22Rv1 (cell line): ENCODE measurements at regions not wholly inside any gene's neighbourhood (a gene's known extent, or its start where the extent isn't known, plus 50 kb on each side); places are given as distances from the start of the nearest gene placed in this dataset.

ENCODE experiments used
- H3K27ac ChIP-seq: fragments of 450-650 bp; 2 replicates; pipeline ENCODE4 v1.5.1; 2017
- ZFX ChIP-seq: fragments of 450-650 bp; IDR thresholded peaks from 2 replicates; pipeline ENCODE4 v1.6.1; 2017; ENCODE audit warnings: antibody characterized with exemption, borderline replicate concordance
- TF ChIP-seq, protein P1 (sequence below): fragments of 450-650 bp; IDR thresholded peaks from 2 replicates; pipeline ENCODE4 v1.5.1; 2017; ENCODE audit warnings: mild to moderate bottlenecking

DNA sequence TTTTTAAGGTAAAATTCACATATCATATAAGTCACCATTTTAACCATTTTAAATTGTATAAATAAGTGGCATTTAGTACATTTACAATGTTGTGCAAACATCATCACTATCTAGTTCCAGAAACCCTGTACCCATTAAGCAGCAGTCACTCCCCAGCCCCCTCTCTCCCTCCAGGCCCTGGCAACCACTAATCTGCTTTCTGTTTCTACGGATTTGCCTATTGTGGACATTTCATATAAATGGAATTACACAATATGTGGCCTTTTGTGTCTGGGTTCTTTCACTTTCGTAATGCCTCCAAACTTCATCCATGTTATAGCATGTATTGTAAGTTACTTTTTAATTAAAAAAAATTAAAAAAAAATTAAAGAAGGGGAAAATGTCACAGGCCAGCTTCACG lies 58.0 kb upstream of the RAB3GAP2 start:
- H3K27ac ChIP-seq = no peak overlapping the region
- TF ChIP-seq ZFX = no peak
- TF ChIP-seq, protein P1, sequence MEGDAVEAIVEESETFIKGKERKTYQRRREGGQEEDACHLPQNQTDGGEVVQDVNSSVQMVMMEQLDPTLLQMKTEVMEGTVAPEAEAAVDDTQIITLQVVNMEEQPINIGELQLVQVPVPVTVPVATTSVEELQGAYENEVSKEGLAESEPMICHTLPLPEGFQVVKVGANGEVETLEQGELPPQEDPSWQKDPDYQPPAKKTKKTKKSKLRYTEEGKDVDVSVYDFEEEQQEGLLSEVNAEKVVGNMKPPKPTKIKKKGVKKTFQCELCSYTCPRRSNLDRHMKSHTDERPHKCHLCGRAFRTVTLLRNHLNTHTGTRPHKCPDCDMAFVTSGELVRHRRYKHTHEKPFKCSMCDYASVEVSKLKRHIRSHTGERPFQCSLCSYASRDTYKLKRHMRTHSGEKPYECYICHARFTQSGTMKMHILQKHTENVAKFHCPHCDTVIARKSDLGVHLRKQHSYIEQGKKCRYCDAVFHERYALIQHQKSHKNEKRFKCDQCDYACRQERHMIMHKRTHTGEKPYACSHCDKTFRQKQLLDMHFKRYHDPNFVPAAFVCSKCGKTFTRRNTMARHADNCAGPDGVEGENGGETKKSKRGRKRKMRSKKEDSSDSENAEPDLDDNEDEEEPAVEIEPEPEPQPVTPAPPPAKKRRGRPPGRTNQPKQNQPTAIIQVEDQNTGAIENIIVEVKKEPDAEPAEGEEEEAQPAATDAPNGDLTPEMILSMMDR = no peak

DNA sequence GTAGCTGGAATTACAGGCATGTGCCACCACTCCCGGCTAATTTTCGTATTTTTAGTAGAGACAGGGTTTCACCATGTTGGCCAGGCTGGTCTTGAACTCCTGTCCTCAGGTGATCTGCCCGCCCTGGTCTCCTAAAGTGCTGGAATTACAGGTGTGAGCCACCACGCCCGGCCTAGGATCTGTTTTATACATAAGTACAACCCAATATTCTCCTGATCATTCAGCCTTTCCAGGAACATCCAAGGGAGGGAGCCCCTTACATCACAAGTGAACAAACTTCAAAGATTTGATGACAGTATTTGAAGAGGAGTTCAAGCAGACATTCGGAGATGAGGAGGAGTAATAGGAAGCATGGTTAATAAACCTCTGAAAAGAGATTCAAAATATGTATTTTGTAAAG lies 54.9 kb upstream of the RAB3GAP2 start:
- TF ChIP-seq ZFX = no peak
- TF ChIP-seq, protein P1 = no peak
- H3K27ac ChIP-seq = no peak overlapping the region

DNA sequence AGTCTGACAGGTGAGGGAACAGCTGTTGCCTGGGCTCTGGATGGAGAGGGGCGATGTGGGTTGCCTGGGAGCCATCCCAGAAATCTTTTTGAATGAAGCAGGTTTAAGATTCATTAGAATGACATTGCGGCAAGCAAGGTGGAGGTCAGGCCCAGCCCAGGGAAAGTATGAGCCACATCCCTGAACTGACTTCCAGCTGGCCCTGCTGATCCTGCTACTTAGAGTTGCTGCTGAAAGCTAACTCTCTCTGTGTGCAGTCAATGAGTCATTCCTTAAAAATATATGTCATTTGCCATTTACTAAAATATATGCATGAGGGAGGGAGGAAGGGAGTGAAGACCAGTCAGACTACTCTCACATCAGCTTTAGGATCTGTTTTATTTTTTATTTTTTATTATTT lies 54.3 kb upstream of the RAB3GAP2 start:
- no peak overlapping the region for H3K27ac ChIP-seq
- TF ChIP-seq ZFX = no peak
- TF ChIP-seq, protein P1 = no peak

DNA sequence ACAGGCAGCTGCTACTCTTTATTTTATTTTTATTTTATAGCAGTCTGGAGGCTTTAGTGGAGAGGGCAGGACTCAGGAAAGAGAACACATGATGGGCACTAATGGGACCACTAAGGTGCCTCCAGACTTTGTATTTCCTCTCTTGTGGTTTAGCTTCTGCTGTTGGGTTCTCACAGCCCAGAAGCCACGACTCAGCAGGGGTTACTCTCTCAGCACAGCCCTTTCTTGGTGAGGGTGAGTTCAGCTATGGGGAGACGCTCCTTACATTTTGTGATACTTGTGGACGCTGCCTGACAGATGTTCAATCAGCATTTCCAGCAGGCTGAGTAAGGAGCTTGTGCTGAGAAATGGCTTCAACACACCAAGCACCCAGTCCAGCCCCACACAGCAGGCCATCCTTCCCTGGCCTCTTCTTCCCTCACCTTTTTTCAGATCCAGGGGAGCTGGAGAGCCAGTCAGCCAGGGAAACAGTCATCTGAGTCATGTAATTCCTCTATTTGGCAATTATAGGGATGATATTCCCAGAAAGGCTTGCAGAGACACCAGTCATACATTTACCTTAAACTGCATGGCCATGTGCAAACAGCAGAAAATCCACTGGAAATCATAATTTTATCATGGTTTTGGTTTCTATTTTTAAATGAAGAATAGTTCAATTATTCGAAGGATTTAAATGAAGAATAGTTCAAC lies 53.2 kb upstream of the RAB3GAP2 start:
- no peak overlapping the region for H3K27ac ChIP-seq
- TF ChIP-seq, protein P1 = no peak
- TF ChIP-seq ZFX = no peak

DNA sequence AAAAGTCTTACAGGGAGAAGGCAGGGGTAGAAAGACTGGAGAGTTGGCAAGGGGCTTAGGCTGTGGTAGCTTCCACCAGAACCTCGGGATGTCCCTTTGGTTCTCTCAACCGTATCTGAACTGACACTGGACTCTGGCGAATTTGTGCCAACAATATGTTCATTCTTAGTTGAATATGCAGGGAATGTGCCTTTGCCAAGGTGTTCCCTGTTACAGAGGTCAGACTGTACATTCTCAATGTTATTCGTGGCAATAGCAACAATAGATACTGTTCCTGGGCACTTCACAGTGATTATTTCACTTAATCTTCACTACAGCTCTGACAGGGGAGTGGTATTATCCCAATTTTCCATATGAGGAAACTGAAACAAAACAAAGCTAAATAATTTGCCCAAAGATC lies 51.5 kb upstream of the RAB3GAP2 start:
- H3K27ac ChIP-seq = no peak overlapping the region
- TF ChIP-seq ZFX = no peak
- TF ChIP-seq, protein P1 = no peak

DNA sequence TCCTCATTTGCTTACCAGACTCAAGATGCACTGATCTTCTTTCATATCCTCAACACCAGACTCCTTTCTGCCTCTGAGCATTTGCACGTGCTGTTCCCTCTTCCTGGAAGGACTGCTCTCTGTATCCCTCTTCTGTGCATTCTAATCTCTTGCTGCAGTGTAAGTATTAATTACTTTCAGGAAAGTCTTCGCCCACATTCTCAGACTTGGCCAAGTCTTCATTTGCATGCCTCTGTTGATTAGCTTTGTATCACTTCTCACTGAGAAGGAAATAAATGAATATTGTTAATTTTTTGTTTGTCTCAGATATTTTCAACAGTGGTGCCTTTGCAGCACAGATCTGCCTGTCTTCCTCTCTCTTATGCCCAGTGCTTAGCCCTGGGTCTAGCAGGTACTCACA lies 50.3 kb upstream of the RAB3GAP2 start:
- no peak overlapping the region for H3K27ac ChIP-seq
- TF ChIP-seq ZFX = no peak
- TF ChIP-seq, protein P1 = no peak
